ENCODE measurements at regions not wholly inside any gene's neighbourhood (a gene's known extent, or its start where the extent isn't known, plus 50 kb on each side); places are given as distances from the start of the nearest gene placed in this dataset.

DNA sequence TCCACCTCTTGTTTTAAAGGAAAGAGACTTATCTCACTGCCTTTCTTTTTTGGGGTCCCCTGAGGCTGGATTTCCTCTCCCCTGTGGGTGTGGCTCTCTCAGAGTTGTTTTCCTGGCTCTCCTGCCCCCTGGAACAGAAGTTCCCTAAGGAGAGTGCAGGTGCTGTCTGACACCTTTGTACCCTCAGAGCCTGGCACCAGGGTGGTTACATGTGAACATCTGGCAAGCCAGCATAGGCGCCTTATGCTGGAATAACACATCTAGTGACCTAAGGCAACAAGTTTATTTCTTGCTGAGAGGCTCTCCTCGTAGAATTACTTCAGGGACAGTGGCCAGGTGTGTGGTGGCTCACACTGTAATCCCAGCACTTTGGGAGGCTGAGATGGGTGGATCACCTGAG lies 172.9 kb upstream of the PTCH1 start:
- TF ChIP-seq CTCF (IDR thresholded peaks at IDR 0.05) (no peak), POLR2A (IDR thresholded peaks at IDR 0.05) (no peak)
